HEK293 (cell line): ENCODE measurements at regions not wholly inside any gene's neighbourhood (a gene's known extent, or its start where the extent isn't known, plus 50 kb on each side); places are given as distances from the start of the nearest gene placed in this dataset.

Source experiments
- CTCF ChIA-PET: fragments of 350-600 bp; formaldehyde crosslinking; extraction: SDS; loops from one replicate; lab custom pipeline; 2021; ENCODE audit warnings: antibody characterized with exemption; lab: Yijun Ruan, JAX
- POLR2A ChIA-PET: fragments of 300-600 bp; formaldehyde crosslinking; extraction: SDS; loops from one replicate; lab custom pipeline; 2020; ENCODE audit warnings: antibody characterized with exemption, inconsistent platforms; lab: Yijun Ruan, JAX
- H3K27ac ChIP-seq: fragments of 200-500 bp; sonication (Bioruptor generic); 2 replicates; pipeline ENCODE4 v1.5.1; 2014; ENCODE audit warnings: low read depth, low read length, control low read depth, inconsistent platforms; ENCODE audit errors: extremely low read depth
- H3K36me3 ChIP-seq, 2 experiments: fragments of 200-500 bp in 1 of 2; sonication (Bioruptor generic) in 1 of 2; 1 replicate in 1 of 2; 2 replicates in 1 of 2; pipeline ENCODE4 v1.5.1; 2014 to 2017; ENCODE audit warnings: inconsistent platforms in 2 of 2, low read length in 2 of 2; ENCODE audit not compliant: control insufficient read depth in 2 of 2, insufficient read depth in 1 of 2
- H3K4me1 ChIP-seq: fragments of 200-500 bp; sonication (Bioruptor generic); 2 replicates; pipeline ENCODE4 v1.5.1; 2014; ENCODE audit warnings: mild to moderate bottlenecking, low read length, inconsistent platforms; ENCODE audit not compliant: control insufficient read depth, insufficient read depth
- H3K4me3 ChIP-seq: 2 replicates; pipeline ENCODE4 v1.5.1; 2011; ENCODE audit warnings: low read depth, mild to moderate bottlenecking, control low read depth, low read length, moderate library complexity
- H3K9me3 ChIP-seq: fragments of 200-500 bp; sonication (Bioruptor generic); 2 replicates; pipeline ENCODE4 v1.5.1; 2014; ENCODE audit warnings: low read depth, low read length, inconsistent platforms; ENCODE audit not compliant: control insufficient read depth, insufficient read depth
- HOXA7 ChIP-seq: sonication (generic); formaldehyde crosslinking; IDR thresholded peaks from 2 replicates; pipeline ENCODE4 v1.8.1; 2022; ENCODE audit warnings: missing genetic modification reagents, borderline replicate concordance
- IKZF3 ChIP-seq: fragments of 450-650 bp; IDR thresholded peaks from 2 replicates; pipeline ENCODE4 v1.5.0; 2018; ENCODE audit warnings: missing biosample characterization, mild to moderate bottlenecking, missing genetic modification characterization, moderate library complexity
- KLF16 ChIP-seq: fragments of 450-650 bp; formaldehyde crosslinking; IDR thresholded peaks from 2 replicates; pipeline ENCODE4 v1.5.1; 2017; ENCODE audit warnings: missing biosample characterization, missing genetic modification characterization
- PATZ1 ChIP-seq: fragments of 450-650 bp; formaldehyde crosslinking; IDR thresholded peaks from 2 replicates; pipeline ENCODE4 v1.5.1; 2016; ENCODE audit warnings: missing biosample characterization, missing genetic modification characterization
- PRDM4 ChIP-seq: fragments of 450-650 bp; formaldehyde crosslinking; IDR thresholded peaks from 2 replicates; pipeline ENCODE4 v1.5.1; 2017; ENCODE audit warnings: missing biosample characterization, missing genetic modification characterization
- SCRT2 ChIP-seq: fragments of 450-650 bp; formaldehyde crosslinking; IDR thresholded peaks from 2 replicates; pipeline ENCODE4 v1.5.1; 2016; ENCODE audit warnings: missing biosample characterization, missing genetic modification characterization
- SP3 ChIP-seq: fragments of 450-650 bp; formaldehyde crosslinking; IDR thresholded peaks from 2 replicates; pipeline ENCODE4 v1.5.1; 2016; ENCODE audit warnings: missing biosample characterization, missing genetic modification characterization
- SP7 ChIP-seq: fragments of 450-650 bp; formaldehyde crosslinking; IDR thresholded peaks from 2 replicates; pipeline ENCODE4 v1.5.1; 2016; ENCODE audit warnings: missing biosample characterization, missing genetic modification characterization
- ZBTB48 ChIP-seq: fragments of 450-650 bp; formaldehyde crosslinking; IDR thresholded peaks from 2 replicates; pipeline ENCODE4 v1.5.1; 2016; ENCODE audit warnings: missing biosample characterization, missing genetic modification characterization
- ZNF121 ChIP-seq: fragments of 450-650 bp; formaldehyde crosslinking; IDR thresholded peaks from 2 replicates; pipeline ENCODE4 v1.5.1; 2016; ENCODE audit warnings: missing biosample characterization, missing genetic modification characterization
- ZNF24 ChIP-seq: fragments of 450-650 bp; formaldehyde crosslinking; IDR thresholded peaks from 2 replicates; pipeline ENCODE4 v1.5.1; 2016; ENCODE audit warnings: missing biosample characterization, missing genetic modification characterization
- ZNF280D ChIP-seq: fragments of 450-650 bp; formaldehyde crosslinking; IDR thresholded peaks from 2 replicates; pipeline ENCODE4 v1.5.1; 2016; ENCODE audit warnings: missing biosample characterization, missing genetic modification characterization
- ZNF292 ChIP-seq: fragments of 450-650 bp; formaldehyde crosslinking; IDR thresholded peaks from 2 replicates; pipeline ENCODE4 v1.5.1; 2016; ENCODE audit warnings: low read depth, missing biosample characterization, missing genetic modification characterization, borderline replicate concordance
- ZNF311 ChIP-seq: fragments of 450-650 bp; formaldehyde crosslinking; IDR thresholded peaks from 2 replicates; pipeline ENCODE4 v1.5.1; 2017; ENCODE audit warnings: missing biosample characterization, missing genetic modification characterization, borderline replicate concordance
- ZNF341 ChIP-seq: fragments of 450-650 bp; formaldehyde crosslinking; IDR thresholded peaks from 2 replicates; pipeline ENCODE4; 2016; ENCODE audit warnings: low read depth, missing biosample characterization, missing genetic modification characterization
- ZNF433 ChIP-seq: fragments of 450-650 bp; formaldehyde crosslinking; IDR thresholded peaks from 2 replicates; pipeline ENCODE4 v1.5.1; 2016; ENCODE audit warnings: missing biosample characterization, missing genetic modification characterization, low read depth
- ZNF624 ChIP-seq: fragments of 450-650 bp; formaldehyde crosslinking; IDR thresholded peaks from 2 replicates; pipeline ENCODE4 v1.5.1; 2017; ENCODE audit warnings: missing biosample characterization, missing genetic modification characterization
- ZNF660 ChIP-seq: fragments of 450-650 bp; IDR thresholded peaks from 2 replicates; pipeline ENCODE4 v1.5.1; 2018; ENCODE audit warnings: missing biosample characterization, mild to moderate bottlenecking, missing genetic modification characterization
- ZNF837 ChIP-seq: fragments of 450-650 bp; formaldehyde crosslinking; IDR thresholded peaks from 2 replicates; pipeline ENCODE4 v1.5.1; 2016; ENCODE audit warnings: missing biosample characterization, missing genetic modification characterization

- TF ChIP-seq ZNF280D (tag by site-specific recombination) (no peak), ZNF837 (tag by site-specific recombination) (no peak)
These were observed 856.2 kb upstream of the GHITM start (continued) for GRCh38 chr10:83283151-83283550.

GRCh38 chr10:83287374-83287773 is 851.9 kb upstream of the GHITM start:
- TF ChIP-seq SP7 (tag by site-specific recombination) (no peak), SP3 (tag by site-specific recombination) (no peak), SCRT2 (tag by site-specific recombination) (no peak), ZNF433 (tag by site-specific recombination) (no peak), ZNF24 (no peak), KLF16 (tag by site-specific recombination) (no peak), HOXA7 (CRISPR knock-in tag) (no peak), IKZF3 (tag by site-specific recombination) (no peak), ZNF292 (no peak), ZNF121 (no peak), ZNF311 (no peak), PATZ1 (no peak), ZNF660 (tag by site-specific recombination) (no peak), ZBTB48 (tag by site-specific recombination) (no peak), ZNF341 (tag by site-specific recombination) (no peak), ZNF624 (tag by site-specific recombination) (no peak), PRDM4 (tag by site-specific recombination) (no peak)
- TF ChIP-seq, all 188 proteins: peak for 0
- ChIA-PET POLR2A (no interaction called here), CTCF (interaction anchor here (0.6 kb wide), 1 partner anchor 102 kb away, joined by 3 read pairs; no protein-coding TSS in a partner anchor)
- Histone ChIP-seq H3K4me1 (no peaks in the 10 kb centered on the region), H3K9me3 (no peaks in the 10 kb centered on the region), H3K36me3 (no peaks in the 10 kb centered on the region), H3K27ac (no peak overlapping the region), H3K4me3 (no peak overlapping the region)
